ENCODE measurements at regions not wholly inside any gene's neighbourhood (a gene's known extent, or its start where the extent isn't known, plus 50 kb on each side); places are given as distances from the start of the nearest gene placed in this dataset.
A peak's percentile ranks its signal among the peaks of the same experiment; 100 is the strongest.

DNA sequence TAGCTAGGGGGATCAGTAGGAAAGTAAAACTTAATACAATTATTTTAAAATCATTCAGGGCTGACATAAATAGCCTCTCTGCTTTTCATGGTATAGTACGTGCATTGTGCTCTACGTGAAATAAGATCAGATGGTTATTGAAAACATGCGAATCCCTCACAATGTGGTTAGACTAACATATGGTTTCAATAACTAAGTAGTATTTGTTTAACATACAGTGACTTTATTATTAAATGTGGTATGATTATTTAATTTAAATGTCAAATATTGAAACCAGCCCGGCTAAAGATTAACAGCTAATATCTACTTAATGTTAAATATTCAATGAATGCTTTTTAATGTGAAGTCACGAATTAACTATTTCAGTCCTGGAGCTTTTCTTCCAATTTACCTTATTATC, 473.9 kb upstream of the THBS1 start:
- H3K27ac Mint-ChIP-seq = no peak overlapping the region
- H3K27me3 Mint-ChIP-seq = peaks cover 38 to 43% of the 10 kb centered on the region in 2 donors
- no peaks in the 10 kb centered on the region for H3K4me1 Mint-ChIP-seq (ENCODE audit: low read depth in 2 of 2)
- H3K36me3 Mint-ChIP-seq (ENCODE audit: insufficient read depth) = no peaks in the 10 kb centered on the region
- ATAC-seq (replicated peaks) (no peak), DNase-seq (no peak)
- no peak overlapping the region for H3K4me3 Mint-ChIP-seq
- H3K9me3 Mint-ChIP-seq = peaks cover 0 to 1% of the 10 kb centered on the region in 2 donors

GRCh38 chr15:39108021-39108420, 472.9 kb upstream of the THBS1 start:
- Mint-ChIP-seq H3K27ac (no peak overlapping the region), H3K36me3 (ENCODE audit: insufficient read depth) (no peaks in the 10 kb centered on the region), H3K27me3 (peaks cover 38 to 46% of the 10 kb centered on the region in 2 donors), H3K4me1 (ENCODE audit: low read depth in 2 of 2) (no peaks in the 10 kb centered on the region), H3K9me3 (peaks cover 0 to 1% of the 10 kb centered on the region in 2 donors), H3K4me3 (no peak overlapping the region)
- DNase-seq (no peak), ATAC-seq (replicated peaks) (no peak)

DNA sequence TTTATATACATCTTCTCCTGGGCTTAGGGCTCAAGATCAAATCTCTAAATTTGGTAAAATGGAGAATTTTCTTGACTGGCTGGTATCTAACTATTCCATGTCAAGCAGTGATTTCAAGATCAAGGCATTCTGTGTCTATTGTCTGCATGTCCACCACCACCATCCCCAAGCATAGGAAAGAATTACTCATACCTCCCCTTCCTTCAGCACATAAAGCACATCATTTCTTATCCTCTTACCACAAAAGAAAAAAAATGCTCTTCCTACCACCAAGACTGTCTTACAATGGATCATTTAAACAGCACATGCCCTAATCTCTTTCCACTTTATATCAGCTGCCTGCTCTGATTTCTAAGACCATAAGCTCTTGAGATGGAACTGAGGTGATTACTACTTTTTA, 470.5 kb upstream of the THBS1 start:
- Mint-ChIP-seq H3K4me3 (no peak overlapping the region), H3K36me3 (ENCODE audit: insufficient read depth) (no peaks in the 10 kb centered on the region), H3K4me1 (ENCODE audit: low read depth in 2 of 2) (no peaks in the 10 kb centered on the region), H3K9me3 (no peaks in the 10 kb centered on the region), H3K27me3 (peaks cover 52 to 64% of the 10 kb centered on the region in 2 donors), H3K27ac (no peak overlapping the region)
- ATAC-seq (replicated peaks) = no peak
- no peak for DNase-seq

- no peaks in the 10 kb centered on the region for H3K36me3 Mint-ChIP-seq (ENCODE audit: insufficient read depth)
- H3K27ac Mint-ChIP-seq = no peak overlapping the region
- no peak for DNase-seq
- H3K4me1 Mint-ChIP-seq (ENCODE audit: low read depth in 2 of 2) = no peaks in the 10 kb centered on the region
- no peak for ATAC-seq (replicated peaks)
- no peaks in the 10 kb centered on the region for H3K9me3 Mint-ChIP-seq
- peaks cover 51 to 66% of the 10 kb centered on the region in 2 donors for H3K27me3 Mint-ChIP-seq
- no peak overlapping the region for H3K4me3 Mint-ChIP-seq
These were observed 470.1 kb upstream of the THBS1 start for GRCh38 chr15:39110746-39111145.

DNA sequence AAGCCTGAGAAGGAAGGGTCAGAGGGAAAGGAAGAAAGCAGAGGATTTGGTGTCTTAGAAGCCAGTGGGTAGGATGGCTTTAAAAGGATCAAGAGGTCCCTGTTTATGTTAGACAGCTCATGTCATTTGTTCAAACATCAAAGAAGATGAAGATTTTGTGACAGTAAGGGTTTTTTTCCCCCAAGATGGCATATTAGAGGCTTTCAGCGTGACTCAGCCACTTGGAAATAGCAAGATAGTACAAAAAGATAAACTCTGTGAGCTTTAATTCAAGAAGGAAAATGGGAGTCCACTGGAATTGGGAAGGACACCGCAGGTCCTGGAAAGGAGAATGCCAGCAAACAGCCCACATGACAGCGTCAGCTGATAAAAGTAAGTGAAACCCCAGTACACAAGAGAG, 467.1 kb upstream of the THBS1 start:
- Mint-ChIP-seq H3K4me3 (no peak overlapping the region), H3K27me3 (peaks cover 54 to 76% of the 10 kb centered on the region in 2 donors), H3K27ac (no peak overlapping the region), H3K36me3 (ENCODE audit: insufficient read depth) (no peaks in the 10 kb centered on the region), H3K9me3 (peaks cover 2 to 7% of the 10 kb centered on the region in 2 donors), H3K4me1 (ENCODE audit: low read depth in 2 of 2) (no peaks in the 10 kb centered on the region)
- DNase-seq (no peak), ATAC-seq (replicated peaks) (no peak)

DNA sequence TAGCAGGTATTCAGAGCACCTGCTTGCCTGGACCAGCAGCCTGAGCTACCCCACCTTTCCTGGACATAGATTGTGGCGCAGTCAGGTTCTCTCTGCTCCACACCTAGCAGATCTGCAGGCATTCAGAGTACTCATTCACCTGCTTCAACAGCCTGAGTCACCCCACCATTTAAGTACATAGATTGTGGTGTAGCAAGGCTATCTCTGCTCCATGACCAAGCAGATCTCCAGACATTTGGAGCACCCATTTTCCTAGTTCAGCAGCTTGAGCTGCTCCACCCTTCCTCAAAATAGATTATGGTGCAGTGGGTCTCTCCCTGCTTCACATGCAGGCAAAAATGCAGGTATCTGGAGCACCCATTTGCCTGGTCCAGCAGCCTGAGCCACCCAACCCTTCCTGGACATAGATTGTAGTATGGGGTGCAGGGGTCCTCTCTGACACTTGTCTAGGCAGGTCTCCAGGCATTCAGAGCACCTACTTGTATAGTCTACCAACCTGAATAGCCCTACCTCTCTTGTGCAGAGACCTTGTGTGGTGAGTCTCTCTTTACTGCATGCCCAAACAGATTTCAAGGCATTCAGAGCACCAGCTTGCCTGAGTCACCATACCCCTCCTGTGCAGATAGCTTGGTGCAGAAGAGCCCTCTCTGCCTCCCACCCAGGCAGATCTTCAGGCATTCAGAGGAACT, 466.0 kb upstream of the THBS1 start:
- H3K9me3 Mint-ChIP-seq = peaks cover 2 to 7% of the 10 kb centered on the region in 2 donors
- no peak for DNase-seq
- no peaks in the 10 kb centered on the region for H3K4me1 Mint-ChIP-seq (ENCODE audit: low read depth in 2 of 2)
- no peak overlapping the region for H3K27ac Mint-ChIP-seq
- peaks cover 60 to 83% of the 10 kb centered on the region in 2 donors for H3K27me3 Mint-ChIP-seq
- no peak overlapping the region for H3K4me3 Mint-ChIP-seq
- ATAC-seq (replicated peaks) = no peak
- no peaks in the 10 kb centered on the region for H3K36me3 Mint-ChIP-seq (ENCODE audit: insufficient read depth)

GRCh38 chr15:39115379-39116057, 465.4 kb upstream of the THBS1 start:
- H3K9me3 Mint-ChIP-seq = peaks cover 2 to 7% of the 10 kb centered on the region in 2 donors
- H3K27me3 Mint-ChIP-seq = peaks cover 66 to 84% of the 10 kb centered on the region in 2 donors
- H3K4me3 Mint-ChIP-seq = no peak overlapping the region
- no peaks in the 10 kb centered on the region for H3K4me1 Mint-ChIP-seq (ENCODE audit: low read depth in 2 of 2)
- ATAC-seq (replicated peaks) (no peak), DNase-seq (no peak)
- H3K36me3 Mint-ChIP-seq (ENCODE audit: insufficient read depth) = no peaks in the 10 kb centered on the region
- no peak overlapping the region for H3K27ac Mint-ChIP-seq

- no peak overlapping the region for H3K27ac Mint-ChIP-seq
- DNase-seq = no peak
These were observed 462.4 kb upstream of the THBS1 start for GRCh38 chr15:39118510-39118909.

DNA sequence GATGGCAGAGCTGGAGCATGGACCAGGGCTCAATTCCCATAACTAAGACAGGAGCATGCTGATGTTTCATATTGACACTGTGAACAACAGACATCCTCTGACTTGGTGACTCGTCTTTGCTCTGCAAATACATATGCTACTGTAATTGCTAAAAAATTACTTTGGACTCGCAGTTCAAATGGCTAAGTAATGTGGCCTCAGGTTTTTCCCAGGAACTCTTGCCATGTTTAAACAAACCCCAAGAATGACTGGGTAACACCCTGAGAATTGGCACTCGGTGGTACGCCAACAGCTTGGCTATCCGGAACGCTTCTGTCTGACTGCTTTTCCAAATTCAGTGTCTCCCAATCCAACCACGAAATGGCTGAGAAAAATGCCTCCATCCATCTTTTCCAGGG, 456.7 kb upstream of the THBS1 start:
- no peaks in the 10 kb centered on the region for H3K36me3 Mint-ChIP-seq (ENCODE audit: insufficient read depth)
- H3K27me3 Mint-ChIP-seq = peaks cover 48 to 58% of the 10 kb centered on the region in 2 donors
- DNase-seq (no peak), ATAC-seq (replicated peaks) (no peak)
- H3K9me3 Mint-ChIP-seq = no peaks in the 10 kb centered on the region
- no peaks in the 10 kb centered on the region for H3K4me1 Mint-ChIP-seq (ENCODE audit: low read depth in 2 of 2)
- no peak overlapping the region for H3K27ac Mint-ChIP-seq
- H3K4me3 Mint-ChIP-seq = no peak overlapping the region

More at GRCh38 chr15:39118510-39118909, 462.4 kb upstream of the THBS1 start:
- no peak overlapping the region for H3K4me3 Mint-ChIP-seq
- no peak for ATAC-seq (replicated peaks)
- peaks cover 2 to 7% of the 10 kb centered on the region in 2 donors for H3K9me3 Mint-ChIP-seq
- H3K36me3 Mint-ChIP-seq (ENCODE audit: insufficient read depth) = no peaks in the 10 kb centered on the region
- H3K27me3 Mint-ChIP-seq = peaks cover 80 to 93% of the 10 kb centered on the region in 2 donors
- H3K4me1 Mint-ChIP-seq (ENCODE audit: low read depth in 2 of 2) = no peaks in the 10 kb centered on the region

GRCh38 chr15:39124553-39125171, 456.2 kb upstream of the THBS1 start:
- DNase-seq = no peak
- Mint-ChIP-seq H3K4me1 (ENCODE audit: low read depth in 2 of 2) (no peaks in the 10 kb centered on the region), H3K9me3 (no peaks in the 10 kb centered on the region), H3K36me3 (ENCODE audit: insufficient read depth) (no peaks in the 10 kb centered on the region), H3K27me3 (peaks cover 46 to 53% of the 10 kb centered on the region in 2 donors), H3K27ac (no peak overlapping the region), H3K4me3 (no peak overlapping the region)
- no peak for ATAC-seq (replicated peaks)

DNA sequence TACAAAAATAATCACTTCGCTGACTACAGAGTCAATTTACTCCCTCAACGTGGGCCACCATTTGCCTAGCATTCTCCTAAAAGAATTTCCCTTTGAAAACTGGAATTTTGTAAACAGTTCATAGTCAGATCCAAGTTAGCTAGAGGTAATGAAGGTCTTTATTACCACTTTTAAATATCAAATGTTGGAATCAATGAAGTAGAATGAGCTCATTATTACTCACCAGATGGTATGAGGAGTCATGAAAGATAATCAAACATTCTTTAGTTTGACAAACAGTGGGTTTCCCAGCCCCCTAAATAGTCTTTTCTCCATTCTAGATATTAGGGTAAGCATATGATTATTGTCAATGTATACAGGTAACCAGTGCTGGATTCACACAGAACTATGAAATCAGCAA, 455.7 kb upstream of the THBS1 start:
- ATAC-seq (replicated peaks) = no peak
- Mint-ChIP-seq H3K4me3 (no peak overlapping the region), H3K4me1 (ENCODE audit: low read depth in 2 of 2) (no peaks in the 10 kb centered on the region), H3K9me3 (no peaks in the 10 kb centered on the region), H3K36me3 (ENCODE audit: insufficient read depth) (no peaks in the 10 kb centered on the region), H3K27ac (no peak overlapping the region), H3K27me3 (peaks cover 40 to 49% of the 10 kb centered on the region in 2 donors)
- DNase-seq = no peak

- H3K4me1 Mint-ChIP-seq (ENCODE audit: low read depth in 2 of 2) = no peaks in the 10 kb centered on the region
- no peak for ATAC-seq (replicated peaks)
These were observed 455.0 kb upstream of the THBS1 start for GRCh38 chr15:39125904-39126303.

DNA sequence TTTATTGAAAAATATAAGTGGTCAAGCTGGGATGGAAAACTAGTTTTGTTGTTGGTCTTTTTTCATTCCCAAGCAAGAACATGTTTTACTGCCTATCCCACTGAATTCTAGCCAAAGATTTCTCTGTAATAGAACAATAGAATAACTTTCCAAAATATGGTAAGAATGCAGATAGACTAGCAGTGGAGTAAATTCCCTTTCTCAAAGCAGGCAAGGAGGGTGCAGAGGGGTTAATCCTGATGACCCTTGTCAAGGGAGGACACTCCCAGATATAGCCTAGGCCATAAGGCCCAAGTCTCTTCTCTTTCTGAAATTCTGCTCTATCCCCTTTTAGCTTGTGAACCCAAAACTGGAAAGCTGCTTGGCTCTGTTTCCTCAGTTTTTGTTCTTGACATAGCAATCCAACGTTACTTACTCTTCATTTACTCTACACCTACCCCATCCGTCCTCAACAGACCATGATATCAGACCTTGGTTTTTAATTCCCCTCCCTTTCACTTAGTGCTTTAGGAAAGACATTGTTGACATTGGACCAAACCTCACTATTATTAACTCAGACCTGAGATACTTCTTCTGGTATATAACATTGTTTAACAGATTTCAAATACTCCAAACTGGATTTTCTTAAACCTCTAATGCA, 453.6 kb upstream of the THBS1 start:
- no peaks in the 10 kb centered on the region for H3K9me3 Mint-ChIP-seq
- H3K36me3 Mint-ChIP-seq (ENCODE audit: insufficient read depth) = no peaks in the 10 kb centered on the region
- no peak overlapping the region for H3K27ac Mint-ChIP-seq
- H3K27me3 Mint-ChIP-seq = peaks cover 28 to 36% of the 10 kb centered on the region in 2 donors
- DNase-seq (no peak), ATAC-seq (replicated peaks) (no peak)
- no peaks in the 10 kb centered on the region for H3K4me1 Mint-ChIP-seq (ENCODE audit: low read depth in 2 of 2)
- H3K4me3 Mint-ChIP-seq = no peak overlapping the region

More at GRCh38 chr15:39125904-39126303, 455.0 kb upstream of the THBS1 start:
- Mint-ChIP-seq H3K27me3 (peaks cover 38 to 42% of the 10 kb centered on the region in 2 donors), H3K27ac (no peak overlapping the region), H3K4me3 (no peak overlapping the region), H3K9me3 (no peaks in the 10 kb centered on the region), H3K36me3 (ENCODE audit: insufficient read depth) (no peaks in the 10 kb centered on the region)
- DNase-seq = peak in 2 of 3 experiments; percentile 9 to 15
